Erythroblast (primary cell): ENCODE measurements at regions not wholly inside any gene's neighbourhood (a gene's known extent, or its start where the extent isn't known, plus 50 kb on each side); places are given as distances from the start of the nearest gene placed in this dataset.
"Not testable (repeated sequence)": the region's sequence is repeated elsewhere in the genome, so short reads cannot be mapped to it uniquely, and the experiment has no call there.

Experiments used
- DNase-seq, 2 experiments: peaks; one replicate each; lab custom pipeline; 2025; lab: John Stamatoyannopoulos, UW
- GATA1 ChIP-seq: IDR thresholded peaks from 2 replicates; pipeline ENCODE4 v1.6.1; 2011; ENCODE audit warnings: low read depth, mild to moderate bottlenecking, control low read depth, low read length, moderate library complexity
- POLR2A ChIP-seq: IDR thresholded peaks from 2 replicates; pipeline ENCODE4 v1.6.1; 2011; ENCODE audit warnings: mild to moderate bottlenecking, low read length

GRCh38 chr1:172849653-172850052, 190.8 kb downstream of the FASLG start:
- TF ChIP-seq POLR2A (no peak), GATA1 (no peak)
- no peak for DNase-seq

GRCh38 chr1:172851077-172851476, 192.2 kb downstream of the FASLG start:
- TF ChIP-seq POLR2A: no peak
- no peak for TF ChIP-seq GATA1
- DNase-seq: no peak

GRCh38 chr1:172851856-172852255, 193.0 kb downstream of the FASLG start:
- TF ChIP-seq GATA1 (no peak), POLR2A (no peak)
- DNase-seq: no peak

GRCh38 chr1:172855983-172856382, 194.8 kb downstream of the TNFSF18 start:
- DNase-seq: not testable (repeated sequence)

- DNase-seq: no peak
- TF ChIP-seq POLR2A (no peak), GATA1 (no peak)
These were observed 187.7 kb downstream of the TNFSF18 start for GRCh38 chr1:172863031-172863430.

- no peak for DNase-seq
These were observed 183.4 kb downstream of the TNFSF18 start for GRCh38 chr1:172867216-172867818.

GRCh38 chr1:172870901-172871606, 179.7 kb downstream of the TNFSF18 start:
- no peak for TF ChIP-seq POLR2A
- TF ChIP-seq GATA1: no peak
- DNase-seq: no peak

More at GRCh38 chr1:172867216-172867818, 183.4 kb downstream of the TNFSF18 start:
- TF ChIP-seq POLR2A: no peak

GRCh38 chr1:172874950-172875349, 175.8 kb downstream of the TNFSF18 start:
- DNase-seq: no peak
- TF ChIP-seq GATA1: no peak
- TF ChIP-seq POLR2A: no peak

GRCh38 chr1:172875892-172876291, 174.8 kb downstream of the TNFSF18 start:
- TF ChIP-seq GATA1 (no peak), POLR2A (no peak)
- DNase-seq: no peak

GRCh38 chr1:172882385-172882784, 168.4 kb downstream of the TNFSF18 start:
- no peak for DNase-seq
- TF ChIP-seq GATA1 (no peak), POLR2A (no peak)

- no peak for DNase-seq
- no peak for TF ChIP-seq POLR2A
- TF ChIP-seq GATA1: no peak
These were observed 167.9 kb downstream of the TNFSF18 start for GRCh38 chr1:172882791-172883386.

- DNase-seq: peak in 1 of 2 experiments; percentile 8
- TF ChIP-seq GATA1: no peak
- TF ChIP-seq POLR2A: no peak
These were observed 167.4 kb downstream of the TNFSF18 start for GRCh38 chr1:172883387-172883791.

GRCh38 chr1:172883844-172884243, 166.9 kb downstream of the TNFSF18 start:
- DNase-seq: no peak
- TF ChIP-seq POLR2A (no peak), GATA1 (no peak)

- DNase-seq: no peak
- TF ChIP-seq POLR2A (no peak), GATA1 (no peak)
These were observed 165.3 kb downstream of the TNFSF18 start for GRCh38 chr1:172885411-172885810.
